ENCODE measurements at regions not wholly inside any gene's neighbourhood (a gene's known extent, or its start where the extent isn't known, plus 50 kb on each side); places are given as distances from the start of the nearest gene placed in this dataset.

GRCh38 chr13:31920727-31921100 is 110.9 kb upstream of the FRY start:
- H3K18ac ChIP-seq (ENCODE audit: insufficient read length, low read depth, low read length), result no peak overlapping the region
- no peak overlapping the region for H3T11ph ChIP-seq (ENCODE audit: low read length)
- no peak overlapping the region for H3K27ac Mint-ChIP-seq
- WGBS (ENCODE audit: extremely low coverage, insufficient read length, low lambda C conversion rate), result no CpG with 5 or more reads among the region's 2 CpGs
- no peak overlapping the region for H3K56ac ChIP-seq (ENCODE audit: insufficient read length, low read depth, low read length)
- no peak overlapping the region for H2BK20ac ChIP-seq (ENCODE audit: low read depth, low read length, poor library complexity, severe bottlenecking)
- no peak overlapping the region for H2BK12ac ChIP-seq (ENCODE audit: insufficient read length, low read depth, low read length)
- H2AFZ ChIP-seq (ENCODE audit: low read length), result no peak overlapping the region
- H3K23ac ChIP-seq (ENCODE audit: insufficient read length, low read depth, low read length), result no peak overlapping the region
- no peaks in the 10 kb centered on the region for H3K23me2 ChIP-seq (ENCODE audit: insufficient read length, low read depth, low read length, poor library complexity, severe bottlenecking)
- no peak overlapping the region for H3K27ac ChIP-seq (ENCODE audit: insufficient read length, low read depth, low read length)
- no peak overlapping the region for H2BK5ac ChIP-seq (ENCODE audit: insufficient read length, low read length)
- H2BK15ac ChIP-seq (ENCODE audit: low read depth, low read length), result no peak overlapping the region
- no peaks in the 10 kb centered on the region for H3K9me3 ChIP-seq (ENCODE audit: control insufficient read depth, low read depth, low read length)
- H3K4me3 Mint-ChIP-seq, result no peak overlapping the region
- H3K27me3 ChIP-seq (ENCODE audit: insufficient read depth, low read length), result no peaks in the 10 kb centered on the region
- H3K4me2 ChIP-seq (ENCODE audit: insufficient read depth, insufficient read length, low read length), result no peak overlapping the region
- no peaks in the 10 kb centered on the region for H3K79me1 ChIP-seq (ENCODE audit: insufficient read depth, low read depth, low read length, poor library complexity, severe bottlenecking)
- H3K4me1 Mint-ChIP-seq, result peaks cover 12 to 21% of the 10 kb centered on the region in 2 experiments
- H3K79me2 ChIP-seq (ENCODE audit: insufficient read depth, low read length), result no peaks in the 10 kb centered on the region
- no peak overlapping the region for H3K14ac ChIP-seq (ENCODE audit: insufficient read depth, low read length)
- H4K20me1 ChIP-seq (ENCODE audit: control insufficient read depth, insufficient read depth, insufficient read length), result no peaks in the 10 kb centered on the region
- H4K5ac ChIP-seq (ENCODE audit: insufficient read length, low read depth, low read length), result no peak overlapping the region
- DNase-seq, result no peak
- no peak overlapping the region for H3K4ac ChIP-seq (ENCODE audit: low read depth, low read length)
- H2AK5ac ChIP-seq (ENCODE audit: insufficient read length, low read length), result no peak overlapping the region
- H3K4me1 ChIP-seq (ENCODE audit: insufficient read depth, low read length), result peaks cover 2% of the 10 kb centered on the region; the same call in 1 of the 2 replicates
- no peak overlapping the region for H4K8ac ChIP-seq (replicated peaks; ENCODE audit: insufficient read length, low read depth, low read length)
- H3K9me3 Mint-ChIP-seq, result no peaks in the 10 kb centered on the region
- no peaks in the 10 kb centered on the region for H3K36me3 Mint-ChIP-seq (ENCODE audit: insufficient read depth in 1 of 3, low read depth in 3 of 3)
- no peak for TF ChIP-seq CTCF (conservative IDR thresholded peaks at IDR 0.05)
- H3K9ac ChIP-seq (ENCODE audit: extremely low read depth, insufficient read length, low read length), result no peak overlapping the region
- no peak overlapping the region for H4K91ac ChIP-seq (ENCODE audit: insufficient read length, low read depth, low read length)
- no peak overlapping the region for H2BK120ac ChIP-seq (ENCODE audit: low read depth, low read length, poor library complexity, severe bottlenecking)
- H3K27me3 Mint-ChIP-seq (ENCODE audit: low read depth), result no peaks in the 10 kb centered on the region
